Neutrophil (primary cell): ENCODE measurements at regions not wholly inside any gene's neighbourhood (a gene's known extent, or its start where the extent isn't known, plus 50 kb on each side); places are given as distances from the start of the nearest gene placed in this dataset.
"Not testable (repeated sequence)": the region's sequence is repeated elsewhere in the genome, so short reads cannot be mapped to it uniquely, and the experiment has no call there.

Source experiments
- H3K27ac ChIP-seq: fragments of 200-600 bp; sonication (generic); 2 replicates; pipeline ENCODE4 v1.5.1; 2016; ENCODE audit warnings: mild to moderate bottlenecking, moderate library complexity
- H3K27me3 ChIP-seq: fragments of 200-600 bp; sonication (generic); 2 replicates; pipeline ENCODE4 v1.6.0; 2016; ENCODE audit warnings: mild to moderate bottlenecking
- H3K36me3 ChIP-seq: fragments of 200-600 bp; sonication (generic); 2 replicates; pipeline ENCODE4 v1.5.1; 2017
- H3K4me1 ChIP-seq, 2 experiments: fragments of 200-600 bp in 1 of 2; sonication (generic) in 1 of 2; 1 replicate in 1 of 2; 2 replicates in 1 of 2; pipeline versions ENCODE4 v1.5.1 to v1.6.1; 2013 to 2016; ENCODE audit warnings: low read depth in 1 of 2, low read length in 1 of 2, mild to moderate bottlenecking in 1 of 2, moderate library complexity in 1 of 2; ENCODE audit not compliant: control insufficient read depth in 1 of 2, insufficient read depth in 1 of 2
- H3K4me3 ChIP-seq, 2 experiments: fragments of 200-600 bp in 1 of 2; sonication (generic) in 1 of 2; 1 replicate in 1 of 2; 2 replicates in 1 of 2; pipeline ENCODE4 v1.5.1; 2013 to 2016; ENCODE audit warnings: low read depth in 1 of 2, low read length in 1 of 2, mild to moderate bottlenecking in 1 of 2, moderate library complexity in 1 of 2
- H3K9me3 ChIP-seq: fragments of 200-600 bp; sonication (generic); 2 replicates; pipeline ENCODE4 v1.5.1; 2016
- TF ChIP-seq, protein P1 (sequence below): fragments of 200-600 bp; sonication (generic); IDR thresholded peaks from 2 replicates; pipeline ENCODE4 v1.5.1; 2016; ENCODE audit warnings: antibody characterized with exemption

DNA sequence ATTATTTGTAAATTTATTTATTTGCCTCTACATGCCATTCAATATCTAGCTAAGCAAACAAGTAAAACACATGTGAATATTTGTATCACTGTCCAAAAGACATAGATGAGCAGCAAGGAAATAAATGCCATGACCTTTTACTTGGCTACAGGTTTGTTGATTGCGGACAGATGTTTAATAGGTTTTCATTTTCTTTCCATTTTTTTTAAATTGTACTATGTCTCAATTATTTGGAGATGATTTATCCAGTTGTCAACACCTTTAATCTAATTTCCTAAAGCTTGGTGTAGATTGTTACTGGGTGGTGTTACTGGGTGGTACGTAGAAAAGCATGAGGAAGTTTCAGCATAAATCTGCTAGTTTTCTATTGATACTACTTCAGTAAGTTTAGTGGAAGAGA is 560.6 kb upstream of the SPRY2 start:
- Histone ChIP-seq H3K4me1 (no peaks in the 10 kb centered on the region), H3K27me3 (no peaks in the 10 kb centered on the region), H3K36me3 (no peaks in the 10 kb centered on the region), H3K27ac (no peak overlapping the region), H3K4me3 (no peak overlapping the region), H3K9me3 (no peaks in the 10 kb centered on the region)
- TF ChIP-seq, protein P1, sequence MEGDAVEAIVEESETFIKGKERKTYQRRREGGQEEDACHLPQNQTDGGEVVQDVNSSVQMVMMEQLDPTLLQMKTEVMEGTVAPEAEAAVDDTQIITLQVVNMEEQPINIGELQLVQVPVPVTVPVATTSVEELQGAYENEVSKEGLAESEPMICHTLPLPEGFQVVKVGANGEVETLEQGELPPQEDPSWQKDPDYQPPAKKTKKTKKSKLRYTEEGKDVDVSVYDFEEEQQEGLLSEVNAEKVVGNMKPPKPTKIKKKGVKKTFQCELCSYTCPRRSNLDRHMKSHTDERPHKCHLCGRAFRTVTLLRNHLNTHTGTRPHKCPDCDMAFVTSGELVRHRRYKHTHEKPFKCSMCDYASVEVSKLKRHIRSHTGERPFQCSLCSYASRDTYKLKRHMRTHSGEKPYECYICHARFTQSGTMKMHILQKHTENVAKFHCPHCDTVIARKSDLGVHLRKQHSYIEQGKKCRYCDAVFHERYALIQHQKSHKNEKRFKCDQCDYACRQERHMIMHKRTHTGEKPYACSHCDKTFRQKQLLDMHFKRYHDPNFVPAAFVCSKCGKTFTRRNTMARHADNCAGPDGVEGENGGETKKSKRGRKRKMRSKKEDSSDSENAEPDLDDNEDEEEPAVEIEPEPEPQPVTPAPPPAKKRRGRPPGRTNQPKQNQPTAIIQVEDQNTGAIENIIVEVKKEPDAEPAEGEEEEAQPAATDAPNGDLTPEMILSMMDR: no peak

DNA sequence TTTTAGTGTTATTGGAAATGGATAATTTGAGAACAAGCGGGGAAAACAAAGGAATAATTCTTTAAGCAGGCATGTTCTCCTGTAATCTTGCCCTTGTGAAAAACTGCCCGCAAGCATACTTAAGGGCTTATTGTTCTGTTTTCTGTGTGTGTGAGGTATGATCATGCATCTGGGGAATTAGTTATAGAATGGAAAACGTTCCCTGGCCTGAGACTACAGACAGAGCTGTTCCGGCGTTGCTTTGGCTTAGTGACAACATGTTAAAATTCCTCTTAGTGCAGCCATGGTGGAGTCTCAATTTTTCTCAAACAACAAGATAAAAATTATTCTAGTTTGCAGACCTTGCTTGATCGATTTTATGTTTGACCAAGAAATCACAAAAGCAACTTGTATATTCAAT is 560.2 kb upstream of the SPRY2 start:
- no peaks in the 10 kb centered on the region for H3K36me3 ChIP-seq
- H3K4me3 ChIP-seq: no peak overlapping the region
- no peaks in the 10 kb centered on the region for H3K27me3 ChIP-seq
- H3K9me3 ChIP-seq: no peaks in the 10 kb centered on the region
- TF ChIP-seq, protein P1: no peak
- no peak overlapping the region for H3K27ac ChIP-seq
- no peaks in the 10 kb centered on the region for H3K4me1 ChIP-seq

DNA sequence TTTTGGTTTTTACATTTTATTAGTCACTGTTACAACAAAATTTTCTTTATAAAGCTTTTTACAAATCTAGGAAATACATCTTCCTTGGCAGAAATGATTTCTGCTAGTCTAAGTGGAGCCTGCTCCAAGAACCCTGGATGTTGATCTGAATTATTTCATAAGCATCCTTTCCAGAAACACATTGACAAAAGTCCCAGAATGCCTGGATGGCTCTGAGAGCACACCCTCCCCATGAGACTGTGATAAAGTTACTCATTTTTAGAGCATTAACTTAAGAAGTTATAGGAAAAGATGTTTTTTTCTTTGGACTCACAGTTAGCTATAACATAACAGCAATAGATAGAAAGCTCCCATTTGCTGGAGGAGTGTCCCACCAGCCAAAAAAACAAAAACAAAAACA is 559.6 kb upstream of the SPRY2 start:
- H3K4me3 ChIP-seq: no peak overlapping the region
- H3K27ac ChIP-seq: no peak overlapping the region
- H3K36me3 ChIP-seq: no peaks in the 10 kb centered on the region
- H3K9me3 ChIP-seq: no peaks in the 10 kb centered on the region
- H3K27me3 ChIP-seq: no peaks in the 10 kb centered on the region
- TF ChIP-seq, protein P1: no peak
- H3K4me1 ChIP-seq: no peaks in the 10 kb centered on the region

DNA sequence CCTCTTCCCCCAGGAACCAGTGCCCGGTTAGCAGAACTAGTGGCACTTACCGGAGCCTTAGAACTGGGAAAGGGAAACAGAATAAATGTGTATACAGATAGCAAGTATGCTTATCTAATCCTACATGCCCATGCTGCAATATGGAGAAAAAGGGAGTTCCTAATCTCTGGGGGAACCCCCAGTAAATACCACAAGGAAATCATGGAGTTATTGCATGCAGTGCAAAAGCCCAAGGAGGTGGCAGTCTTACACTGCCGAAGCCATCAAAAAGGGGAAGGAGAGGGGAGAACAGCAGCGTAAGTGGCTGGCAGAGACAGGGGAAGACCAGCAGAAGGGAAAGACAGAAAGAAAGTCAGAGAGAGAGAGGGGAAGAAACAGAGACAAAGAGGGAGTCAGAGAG is 556.7 kb upstream of the SPRY2 start:
- H3K4me3 ChIP-seq, H3K27me3 ChIP-seq: not testable (repeated sequence)

DNA sequence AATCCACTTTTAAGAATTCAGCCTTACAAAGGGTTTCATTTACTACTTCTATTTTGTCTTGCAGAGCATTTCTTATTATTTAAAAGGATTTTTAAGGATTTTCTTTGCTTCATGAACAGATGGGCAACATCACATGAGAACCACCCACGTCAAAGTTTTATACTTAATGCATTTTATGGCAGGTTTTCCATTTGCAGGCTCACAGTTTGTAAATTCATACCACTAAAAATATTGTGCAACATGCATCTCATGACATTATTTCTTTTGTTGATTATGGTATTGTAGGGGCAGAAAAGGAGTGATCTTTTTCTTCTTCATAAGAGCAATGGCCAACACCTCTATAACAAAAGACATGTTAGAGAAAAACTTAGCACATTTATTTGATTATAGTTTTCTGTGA is 554.0 kb upstream of the SPRY2 start:
- TF ChIP-seq, protein P1: no peak
- no peak overlapping the region for H3K4me3 ChIP-seq
- no peak overlapping the region for H3K27ac ChIP-seq
- no peaks in the 10 kb centered on the region for H3K9me3 ChIP-seq
- H3K27me3 ChIP-seq: no peaks in the 10 kb centered on the region
- no peaks in the 10 kb centered on the region for H3K36me3 ChIP-seq
- H3K4me1 ChIP-seq: no peaks in the 10 kb centered on the region

More for the DNA sequence above, 556.7 kb upstream of the SPRY2 start:
- H3K27ac ChIP-seq, H3K4me1 ChIP-seq, H3K36me3 ChIP-seq, H3K9me3 ChIP-seq: not testable (repeated sequence)

DNA sequence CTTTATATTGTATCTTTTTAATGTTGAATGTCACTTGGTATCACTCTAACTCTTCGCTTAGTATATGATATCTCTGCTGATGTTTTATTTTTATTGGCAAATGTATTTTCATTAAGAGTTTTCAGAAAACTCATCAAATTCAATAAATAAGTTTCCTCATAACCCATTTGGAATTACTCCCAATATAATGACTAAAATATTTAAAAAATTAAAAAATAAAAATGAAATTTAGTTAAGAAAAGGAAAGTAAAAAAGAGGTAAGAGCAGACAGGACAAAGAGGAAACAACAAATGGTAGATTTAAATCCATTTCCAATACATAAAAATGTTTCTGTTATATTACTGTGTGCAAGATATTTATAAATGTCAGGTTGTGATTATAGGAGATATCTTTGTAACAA is 548.9 kb upstream of the SPRY2 start:
- no peaks in the 10 kb centered on the region for H3K4me1 ChIP-seq
- H3K27ac ChIP-seq: no peak overlapping the region
- TF ChIP-seq, protein P1: no peak
- no peaks in the 10 kb centered on the region for H3K36me3 ChIP-seq
- no peaks in the 10 kb centered on the region for H3K9me3 ChIP-seq
- H3K4me3 ChIP-seq: no peak overlapping the region
- no peaks in the 10 kb centered on the region for H3K27me3 ChIP-seq
